ENCODE measurements at regions not wholly inside any gene's neighbourhood (a gene's known extent, or its start where the extent isn't known, plus 50 kb on each side); places are given as distances from the start of the nearest gene placed in this dataset.

DNA sequence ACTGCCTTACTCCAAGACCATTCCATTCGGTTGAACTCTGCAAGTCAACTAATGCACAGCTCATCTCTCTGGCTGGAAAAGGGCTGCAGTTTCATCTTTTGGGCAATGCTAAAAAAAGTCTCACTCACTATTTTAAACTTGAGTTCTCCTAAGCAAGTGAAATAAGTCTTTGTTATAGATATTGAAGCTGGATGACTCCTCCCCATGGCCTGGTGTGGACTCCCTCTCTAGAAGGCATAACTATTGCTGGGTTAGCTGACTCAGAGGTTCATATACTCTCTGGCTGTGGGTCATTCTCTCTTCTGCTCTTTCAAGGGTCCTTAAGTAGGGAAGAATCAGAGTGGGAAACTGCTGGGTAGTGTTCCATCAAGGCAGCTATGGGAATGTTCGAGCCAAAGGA is 88.0 kb downstream of the XCL2 start:
- no peak for DNase-seq

DNA sequence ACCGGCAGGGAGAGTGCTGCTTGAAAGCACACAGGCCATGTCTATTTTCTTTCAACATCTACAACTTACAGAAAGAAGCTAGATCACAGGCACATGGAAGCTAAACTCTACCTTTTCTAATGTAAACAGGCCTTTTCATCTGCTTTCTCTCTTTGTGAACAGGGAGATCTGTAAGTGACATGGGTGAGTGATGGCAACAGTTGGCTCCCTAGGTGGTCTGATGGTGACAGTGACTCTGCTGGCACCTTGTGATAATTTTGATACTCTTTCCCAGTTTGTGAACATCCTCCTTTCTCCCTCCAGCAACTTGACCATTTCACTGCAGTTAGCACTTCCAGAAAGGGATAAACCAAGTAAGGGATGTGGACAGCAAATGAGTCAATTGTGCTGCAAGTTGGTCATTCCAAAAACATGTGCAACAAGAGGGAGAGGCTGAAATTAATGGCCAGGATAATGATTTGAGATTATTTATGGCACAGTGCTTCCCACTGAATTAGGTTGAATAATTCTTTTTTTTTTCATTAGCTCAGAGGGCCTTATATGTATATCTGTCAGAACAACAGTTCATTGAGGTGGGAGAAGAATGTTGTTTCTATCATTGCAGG is 89.5 kb downstream of the XCL2 start:
- no peak for DNase-seq

DNA sequence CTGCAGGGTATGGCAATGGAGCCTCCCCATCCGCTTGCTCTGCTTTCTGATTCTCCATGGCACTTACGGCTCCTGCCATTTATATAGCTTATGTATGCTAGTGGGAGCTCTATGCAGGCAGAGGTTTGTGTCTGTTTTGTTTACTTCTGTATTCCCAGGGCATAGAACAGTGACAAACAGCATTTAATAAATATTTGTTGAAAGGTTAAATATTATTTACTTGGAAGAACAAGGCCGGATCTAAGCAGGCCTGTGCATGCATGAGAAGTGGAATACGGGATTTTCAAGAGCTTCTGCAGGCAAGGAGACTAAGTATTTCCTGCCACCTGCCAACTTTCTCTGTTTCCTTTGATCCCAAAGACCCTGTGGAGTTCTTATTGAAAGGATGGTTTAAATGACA is 90.7 kb downstream of the XCL2 start:
- no peak for DNase-seq

DNA sequence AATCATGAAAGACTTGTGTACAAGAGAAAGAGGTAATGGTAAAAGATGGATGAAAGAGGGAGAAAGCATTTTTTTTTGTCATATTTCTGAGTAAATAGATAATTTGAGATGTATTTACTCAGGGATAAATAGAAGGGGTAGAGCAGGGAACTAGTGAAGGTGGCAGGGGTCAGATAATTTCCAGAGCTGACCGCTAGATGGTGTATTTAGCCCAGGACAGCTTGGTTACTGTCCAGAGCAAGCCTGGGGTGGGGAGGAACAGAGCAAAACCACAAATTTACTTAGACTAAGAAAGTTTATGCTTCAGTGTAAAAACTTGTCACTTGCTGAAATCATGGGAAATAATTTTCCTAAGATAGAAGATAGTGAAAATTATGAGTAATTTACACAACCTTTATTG is 91.5 kb downstream of the XCL2 start:
- DNase-seq: no peak

DNA sequence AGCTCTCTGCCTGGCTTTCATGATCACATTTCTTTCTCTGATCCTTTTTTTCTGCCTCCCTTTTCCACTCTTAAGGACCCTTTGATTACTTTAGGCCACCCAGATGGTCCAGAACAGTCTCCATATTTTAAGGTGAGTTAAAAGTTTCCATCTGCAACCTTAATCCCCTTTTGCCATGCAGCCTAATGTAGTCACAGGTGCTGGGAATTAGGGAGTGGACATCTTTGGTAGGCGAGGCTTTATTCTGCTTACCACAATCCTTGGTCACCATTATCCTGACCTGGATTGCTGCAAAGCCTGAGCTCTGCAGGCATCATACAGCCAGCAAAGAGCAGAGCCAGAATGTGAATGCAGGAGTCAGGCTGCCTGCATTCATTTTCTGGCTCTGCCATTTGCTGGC is 95.9 kb downstream of the XCL2 start:
- no peak for DNase-seq

DNA sequence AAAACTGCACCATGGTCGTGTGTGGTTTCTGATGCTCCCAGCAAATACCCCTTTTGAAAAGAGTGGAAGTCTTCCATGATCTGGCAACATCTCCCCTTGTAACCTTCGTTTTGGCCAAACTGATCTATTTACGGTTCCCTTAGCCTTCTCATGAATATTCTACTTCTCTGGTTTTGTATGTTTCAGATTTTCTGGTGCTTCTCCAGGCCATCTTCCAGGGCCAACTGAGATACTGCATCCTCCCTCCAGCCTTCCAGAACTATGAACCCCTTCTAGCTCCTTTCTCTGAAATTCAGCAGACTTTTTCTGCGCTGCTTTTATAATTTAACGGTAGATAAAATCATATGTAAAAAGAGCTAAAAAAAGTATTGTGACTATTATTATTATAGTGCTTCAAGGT is 97.7 kb downstream of the XCL2 start:
- DNase-seq: no peak

DNA sequence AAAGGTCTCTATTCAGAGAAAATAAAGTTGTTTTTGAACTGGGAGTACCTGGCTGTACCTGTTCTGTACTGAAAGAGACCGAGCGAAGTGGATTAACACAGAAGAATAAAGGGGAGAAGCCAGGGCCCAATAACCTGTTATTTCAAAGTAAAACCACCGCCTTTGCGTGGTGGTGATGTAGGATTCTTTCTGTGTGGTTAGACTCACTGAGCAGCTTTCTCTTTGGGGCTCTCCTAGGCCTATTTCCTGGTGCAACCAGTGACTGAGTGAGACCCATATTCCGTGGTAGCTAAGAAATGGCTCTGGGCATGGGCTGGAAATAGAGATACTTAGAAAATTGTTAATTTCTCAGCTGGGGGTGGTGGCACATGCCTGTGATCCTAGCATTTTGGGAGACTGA is 99.9 kb downstream of the XCL2 start:
- no peak for DNase-seq

DNA sequence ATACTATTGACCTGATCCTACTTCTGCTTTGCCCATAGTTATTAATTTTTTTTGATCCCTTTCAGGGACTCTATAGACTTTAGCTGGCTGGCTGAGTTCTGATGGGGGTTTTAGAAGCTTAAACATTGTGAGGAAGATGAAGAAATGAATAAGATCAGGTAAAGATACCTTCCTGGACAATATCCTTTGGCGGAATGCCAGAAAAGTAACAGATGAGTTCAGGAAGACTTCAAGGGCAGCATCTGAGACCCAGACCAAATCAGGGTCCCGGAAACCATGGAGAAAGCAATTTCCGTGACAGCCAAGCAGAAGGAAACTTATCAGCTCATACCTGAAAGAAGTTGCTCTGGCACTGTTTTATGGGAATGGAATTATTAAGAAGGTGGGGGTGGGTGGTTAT is 100.4 kb downstream of the XCL2 start:
- DNase-seq: no peak

DNA sequence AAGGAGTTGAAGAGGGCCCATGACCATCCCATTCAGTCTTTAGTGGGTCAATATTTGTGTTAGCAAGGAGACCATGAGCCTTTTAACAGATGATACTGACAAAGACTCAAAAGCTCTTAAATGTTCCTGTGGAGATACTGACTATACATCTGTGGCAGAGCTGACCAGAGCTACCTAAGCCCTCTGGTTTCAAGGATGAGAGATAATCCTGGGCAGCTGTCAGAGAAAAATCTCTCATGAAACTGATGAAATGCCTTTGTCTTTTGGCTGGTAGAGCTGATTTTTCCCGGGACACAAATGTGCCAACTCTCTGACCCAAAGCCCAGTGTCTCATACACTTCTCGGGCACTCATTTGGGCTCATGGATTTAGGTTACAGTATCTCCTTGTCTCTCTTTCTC is 100.9 kb downstream of the XCL2 start:
- no peak for DNase-seq

DNA sequence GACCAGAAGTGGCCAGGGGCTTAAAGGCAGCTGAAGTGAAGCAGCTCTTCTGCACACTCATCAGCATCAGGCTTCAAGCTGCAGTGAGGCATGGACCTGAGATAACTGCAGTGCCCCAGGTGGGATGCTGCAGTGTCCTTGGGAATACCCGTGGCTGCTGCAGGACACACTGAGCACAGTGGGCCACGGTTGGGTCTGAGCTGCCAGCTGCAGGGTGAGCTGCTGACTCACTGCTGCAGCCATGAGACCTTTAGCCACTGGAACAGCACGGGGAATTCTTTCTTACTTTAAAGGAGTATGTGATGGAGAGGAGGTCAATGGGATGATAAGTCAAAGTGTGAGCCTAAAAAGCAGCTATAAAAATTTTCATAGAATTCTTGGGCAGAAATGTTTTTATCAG is 102.1 kb downstream of the XCL2 start:
- no peak for DNase-seq

DNA sequence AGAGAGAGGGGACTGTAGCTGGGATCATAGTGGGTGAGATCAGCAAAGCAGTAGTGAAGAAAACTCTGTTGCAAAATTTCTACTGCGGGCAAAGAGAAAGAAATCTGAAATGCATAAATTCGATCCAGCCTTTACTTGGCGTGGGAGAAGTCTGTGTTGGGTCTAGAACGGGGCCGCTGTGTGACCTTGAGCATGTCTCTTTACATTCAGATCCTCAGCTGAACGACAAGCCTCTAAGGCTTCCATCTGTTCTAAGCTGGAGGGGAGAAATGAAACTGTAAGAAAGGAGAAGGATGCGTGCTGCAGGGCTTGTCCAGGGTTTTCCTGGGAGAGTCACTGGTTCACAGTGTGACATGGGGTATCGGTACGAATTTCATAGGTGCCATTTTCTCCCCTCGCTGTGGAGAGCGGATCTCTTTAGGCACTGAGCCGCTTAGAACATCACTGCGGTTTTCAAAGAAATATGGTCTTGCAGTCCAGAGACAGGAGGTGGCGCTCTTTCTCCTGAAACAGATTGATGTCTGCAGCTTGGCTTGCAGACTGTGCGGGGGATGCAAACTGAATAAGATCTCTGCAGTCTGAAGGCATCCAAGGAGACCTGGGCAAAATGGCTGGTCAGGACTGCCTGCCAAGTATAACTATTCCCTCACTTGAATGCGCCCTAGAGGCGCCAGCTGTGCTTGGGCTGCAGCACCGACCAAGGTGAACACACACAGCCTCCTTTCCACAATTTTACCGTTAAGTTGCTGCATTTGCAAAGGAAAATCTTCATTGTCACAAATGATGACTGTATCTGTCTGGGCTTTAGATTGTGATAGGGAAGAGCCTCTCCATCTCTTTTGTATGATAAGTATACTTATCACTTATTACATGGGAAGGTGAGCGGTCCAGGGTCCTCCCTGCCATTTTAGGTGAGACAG is 104.1 kb downstream of the XCL2 start:
- peak; percentile 79 for DNase-seq

DNA sequence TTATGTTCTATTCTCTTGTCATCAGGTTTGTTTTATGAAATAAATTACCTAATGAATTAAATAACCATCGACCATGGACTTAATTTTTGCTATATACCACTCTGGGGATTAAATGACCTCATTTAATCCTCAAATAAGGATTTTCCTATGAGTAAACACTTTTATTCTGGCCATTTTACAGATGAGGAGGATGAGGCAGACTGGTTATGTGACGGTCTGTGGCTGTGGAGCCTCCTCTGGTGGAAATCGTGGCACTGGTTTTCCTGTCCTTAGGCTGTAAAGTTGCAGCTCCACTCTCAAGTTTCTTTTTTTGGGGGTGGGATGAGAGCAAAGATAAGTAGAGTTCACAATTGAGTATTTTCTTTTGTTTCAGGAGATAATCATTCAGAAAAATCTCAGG is 105.2 kb downstream of the XCL2 start:
- no peak for DNase-seq

DNA sequence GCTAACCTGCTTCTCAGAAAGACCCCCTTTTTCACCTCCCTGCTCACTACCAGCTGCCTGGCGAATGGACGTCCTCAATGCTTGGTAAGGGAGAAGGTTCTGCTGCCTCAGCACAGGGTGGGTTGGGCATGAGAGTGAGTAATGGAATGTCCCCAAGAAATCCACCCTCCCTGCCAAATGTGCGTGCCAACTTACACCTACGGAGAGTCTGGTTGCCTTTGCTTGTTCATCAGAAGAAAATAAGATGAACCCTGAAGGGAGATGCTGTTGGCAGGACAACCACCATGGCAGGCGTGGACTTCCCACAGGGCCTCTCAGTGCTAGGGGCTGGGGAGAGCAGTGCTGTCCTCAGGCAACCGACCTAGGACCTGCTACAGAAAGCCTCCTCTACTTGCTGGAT is 106.0 kb downstream of the XCL2 start:
- no peak for DNase-seq

DNA sequence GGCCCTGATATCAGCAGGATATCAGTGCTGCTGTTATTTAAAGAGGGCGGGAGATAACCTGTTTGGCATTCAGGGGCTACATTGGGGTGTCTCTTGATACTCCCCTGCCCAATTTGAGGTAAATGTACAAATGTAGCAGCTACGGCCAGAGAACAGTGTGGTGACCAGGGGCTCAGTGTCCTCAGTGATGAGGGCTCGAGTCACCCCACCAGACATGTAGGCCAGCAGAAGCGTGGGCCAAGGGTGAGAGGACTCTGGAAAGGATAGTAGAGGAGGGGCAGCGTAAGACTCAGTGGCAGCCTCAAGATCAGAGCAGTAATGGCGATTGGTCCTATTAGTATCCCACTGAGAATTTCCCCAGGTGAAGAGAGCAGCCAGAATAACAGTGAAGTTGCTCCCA is 108.4 kb downstream of the XCL2 start:
- no peak for DNase-seq

DNA sequence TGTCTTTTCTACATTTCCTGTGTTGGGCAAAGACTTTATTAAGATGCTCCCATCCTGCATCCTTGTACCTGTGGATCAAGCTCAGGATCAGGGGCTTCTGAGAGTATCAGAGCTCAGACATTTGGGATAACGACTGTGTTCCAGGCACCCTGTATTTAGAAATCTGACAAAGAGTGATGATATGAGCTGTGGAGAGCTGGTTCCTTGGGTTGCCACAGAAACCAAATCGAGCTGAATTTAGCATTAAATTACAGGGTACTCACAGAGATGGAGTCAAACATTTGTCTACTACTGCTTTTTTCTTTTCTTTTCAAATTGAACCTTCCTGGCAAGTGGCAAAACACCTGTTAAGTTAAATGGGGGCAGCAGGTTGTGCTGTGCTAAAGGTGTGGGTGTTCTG is 110.6 kb downstream of the XCL2 start:
- no peak for DNase-seq

DNA sequence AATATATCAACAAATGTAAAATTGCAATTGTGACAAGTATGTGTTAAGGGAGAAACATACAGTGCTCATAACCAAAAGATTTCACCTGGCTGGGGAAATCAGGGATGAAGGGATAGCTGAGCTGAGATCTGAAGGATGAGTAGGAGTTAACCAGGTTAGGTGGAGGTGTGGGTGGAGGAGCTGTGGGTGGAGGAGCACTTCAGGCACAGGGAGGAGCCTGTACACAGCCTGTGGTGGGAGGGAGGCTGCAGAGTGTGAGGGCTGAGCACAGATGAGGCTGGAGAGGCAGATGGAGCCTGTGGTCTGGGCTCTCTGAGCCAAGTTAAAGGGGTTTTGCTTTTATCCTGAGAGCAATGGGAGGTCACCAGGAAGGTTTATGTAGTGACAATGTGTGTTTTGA is 111.9 kb downstream of the XCL2 start:
- DNase-seq: no peak

DNA sequence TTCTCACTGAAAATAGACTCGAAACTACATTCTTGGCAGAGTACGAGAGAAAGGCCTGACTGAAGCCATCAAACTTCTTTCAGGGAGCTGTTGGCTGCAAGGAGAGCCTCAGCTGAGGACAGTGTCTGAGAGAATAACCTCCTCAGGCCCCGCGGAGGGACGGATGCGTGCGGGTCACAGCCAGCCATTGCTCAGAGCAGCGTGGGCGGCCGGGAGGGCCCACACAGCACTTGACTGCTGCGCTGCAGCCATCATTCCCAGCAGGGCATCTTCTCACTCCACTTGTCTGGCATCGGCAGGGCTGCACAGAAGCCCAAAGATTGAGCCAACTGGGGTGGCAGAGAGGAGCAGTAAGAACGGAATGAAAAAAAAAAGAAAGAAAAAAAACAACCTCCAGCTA is 113.5 kb downstream of the XCL2 start:
- DNase-seq: no peak

DNA sequence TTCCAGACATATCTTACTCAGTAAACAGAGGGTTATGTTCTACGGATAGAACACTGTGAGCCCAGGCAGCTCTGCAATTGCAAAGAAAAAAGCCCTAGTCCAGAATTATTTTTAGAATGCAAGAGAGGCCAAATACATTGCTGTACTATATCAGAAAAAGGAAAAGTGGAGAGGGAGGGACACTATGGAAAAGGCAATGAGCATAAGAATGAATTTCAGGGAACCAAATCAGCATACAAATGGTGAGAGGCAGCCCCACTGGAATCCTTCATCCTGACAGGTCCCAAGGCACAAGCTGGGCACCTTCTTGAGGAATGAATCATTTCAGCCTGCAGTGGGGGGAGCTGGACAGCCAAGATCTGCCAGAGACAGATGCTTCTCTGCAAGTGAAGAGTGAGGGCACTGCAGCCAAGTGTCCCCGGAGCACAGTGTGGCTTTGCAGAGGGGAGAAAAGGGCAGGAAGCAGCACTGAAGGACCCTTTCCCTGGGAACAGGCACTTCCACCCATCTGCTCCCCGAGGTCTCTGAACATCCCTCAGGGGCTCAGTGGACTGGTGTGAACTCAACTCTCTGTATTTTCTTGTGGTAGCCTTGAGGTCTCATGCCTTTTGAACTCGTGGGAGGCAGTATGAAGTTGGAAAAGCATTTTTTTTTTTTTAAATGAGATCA is 115.6 kb downstream of the XCL2 start:
- DNase-seq: no peak

DNA sequence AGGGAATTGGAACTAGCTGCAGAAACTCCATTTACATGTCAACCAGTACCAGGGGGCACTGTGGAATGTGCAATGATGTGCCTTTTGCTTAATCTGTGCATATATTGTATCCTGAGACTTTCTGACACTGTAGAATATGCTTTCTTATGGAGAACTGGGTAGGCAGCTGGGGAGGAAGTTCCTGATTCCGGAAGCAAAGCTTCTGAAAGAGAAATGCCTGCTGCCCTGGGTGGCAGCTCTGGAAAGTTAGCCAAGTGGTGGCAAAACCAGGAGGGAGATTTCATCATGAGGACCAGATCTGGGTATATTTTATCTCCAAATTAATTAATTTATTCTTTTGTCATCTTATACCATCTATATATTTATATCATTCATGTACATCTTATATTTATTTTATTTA is 116.7 kb downstream of the XCL2 start:
- DNase-seq: no peak

DNA sequence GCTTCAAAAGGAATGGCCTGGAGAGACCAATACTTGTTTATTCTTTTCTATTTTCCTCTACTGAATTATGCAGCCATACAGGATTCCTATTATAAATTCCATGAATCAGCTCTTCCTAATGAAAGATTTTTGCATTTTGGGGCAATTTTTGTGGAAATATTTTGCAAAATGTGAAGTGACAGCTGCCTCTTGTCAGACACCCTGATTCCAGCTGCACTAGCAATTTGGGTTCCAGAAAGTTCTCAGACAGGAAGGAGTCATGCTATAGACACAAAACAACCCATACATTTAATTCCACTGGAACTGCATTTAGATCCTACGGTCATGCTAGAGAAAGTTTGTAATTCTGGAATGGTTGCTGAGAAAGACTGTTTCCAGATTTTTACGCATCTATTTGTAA is 119.5 kb downstream of the XCL2 start:
- DNase-seq: no peak

DNA sequence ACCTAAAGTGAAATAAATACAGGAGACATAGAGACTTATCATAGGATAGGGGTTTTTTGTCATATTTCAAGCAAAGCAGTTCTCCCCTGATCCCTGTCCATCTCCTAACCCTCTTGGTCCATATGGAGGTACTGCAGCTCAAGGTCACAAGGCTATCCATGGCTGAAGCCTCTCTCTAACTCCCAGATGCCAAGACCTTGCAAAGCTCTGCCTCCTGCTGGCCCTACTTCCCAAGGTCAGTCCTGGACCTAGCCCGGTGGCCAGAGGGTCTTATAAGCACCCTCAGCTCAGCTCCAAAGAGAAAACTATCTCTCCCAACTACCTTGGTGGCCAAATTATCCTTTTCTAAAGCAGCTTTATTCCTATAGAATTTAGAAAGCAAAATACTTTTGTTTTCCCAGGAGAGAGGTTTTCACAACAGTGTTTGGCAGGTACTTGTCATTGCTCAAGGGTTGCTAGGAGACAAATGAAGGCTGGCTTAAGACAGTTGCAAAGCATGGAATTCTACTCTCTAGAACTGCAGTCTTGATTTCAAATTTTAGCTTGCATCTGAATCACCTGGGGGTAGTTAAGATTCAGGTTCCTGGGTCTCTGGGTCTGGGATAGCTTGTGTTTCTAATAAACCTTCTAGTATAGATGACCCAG is 121.5 kb downstream of the XCL2 start:
- no peak for DNase-seq

DNA sequence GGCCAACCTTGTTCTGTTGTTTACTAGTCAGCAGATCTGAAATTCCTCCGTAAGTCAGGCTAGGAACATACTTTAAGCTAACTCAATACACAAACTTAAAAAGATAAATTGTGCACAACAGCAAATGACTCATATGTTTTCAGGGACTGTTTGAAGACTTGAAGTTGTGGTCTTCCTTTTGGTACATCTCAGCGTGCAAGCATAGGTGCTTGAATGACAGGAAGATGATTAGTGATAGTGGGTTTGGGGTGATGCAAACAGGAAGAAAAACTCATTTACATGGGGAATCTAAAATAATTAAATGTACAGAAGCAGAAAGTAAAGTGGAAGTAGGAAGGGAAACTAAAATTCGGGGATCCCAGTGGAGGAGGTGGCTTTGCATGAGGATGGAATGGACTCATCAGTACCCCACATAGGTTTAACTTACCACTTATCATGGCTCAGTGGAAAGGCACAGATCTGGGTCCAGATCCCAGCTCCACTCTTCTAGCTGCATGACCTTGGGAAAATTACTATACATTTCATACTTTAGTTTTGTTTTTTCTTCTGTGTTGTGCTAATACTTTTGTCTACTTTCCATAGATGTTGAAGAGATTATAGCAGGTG is 122.3 kb downstream of the XCL2 start:
- DNase-seq: no peak

DNA sequence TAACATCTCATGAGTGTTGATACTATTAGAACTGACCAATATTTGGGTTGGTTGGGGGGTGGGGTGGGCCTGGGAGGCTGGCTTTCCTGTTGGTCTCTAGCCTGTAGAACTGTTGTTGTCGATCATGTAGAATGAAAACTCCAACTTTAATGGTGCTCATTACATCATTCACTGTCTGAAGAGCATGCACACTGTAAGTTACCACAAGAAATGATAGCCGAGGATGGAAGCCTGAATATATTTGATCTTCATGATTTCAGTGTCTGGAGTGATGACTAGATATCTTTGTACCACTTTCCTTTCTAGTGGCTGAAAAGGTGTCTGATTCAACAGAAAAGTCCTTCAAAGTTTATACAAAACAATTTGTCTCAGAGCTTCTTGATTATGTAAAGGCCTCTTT is 123.6 kb downstream of the XCL2 start:
- no peak for DNase-seq
